ENCODE measurements at regions not wholly inside any gene's neighbourhood (a gene's known extent, or its start where the extent isn't known, plus 50 kb on each side); places are given as distances from the start of the nearest gene placed in this dataset.

DNA sequence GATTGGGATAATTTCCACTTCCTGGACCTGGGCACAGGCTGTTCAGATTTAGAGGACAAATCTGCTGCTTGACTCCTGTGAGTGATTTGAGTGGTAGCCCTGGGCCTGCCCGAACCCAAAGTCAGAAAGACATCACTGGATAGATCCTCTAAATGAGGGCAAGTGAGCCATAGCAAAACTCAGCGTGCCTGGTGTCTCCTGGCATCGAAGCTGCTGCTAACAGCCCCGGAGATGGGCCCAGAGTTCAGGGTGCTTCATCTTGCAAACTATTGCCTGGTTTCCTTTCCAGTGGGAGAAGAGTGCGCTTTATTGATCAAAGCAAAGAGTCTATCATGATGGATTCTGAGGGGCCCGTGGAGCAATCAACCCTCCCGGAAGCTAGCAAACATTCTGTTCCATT is 153.1 kb upstream of the KLHL29 start:
- Histone ChIP-seq H3K9me3 (no peaks in the 10 kb centered on the region), H3K4me2 (no peak overlapping the region), H3K27ac (no peak overlapping the region), H3K4me1 (no peaks in the 10 kb centered on the region), H3K4me3 (no peak overlapping the region)
- ATAC-seq (no peak), FAIRE-seq (no peak), DNase-seq (ENCODE audit: low read depth in 1 of 2, low spot score in 1 of 2) (no peak)
- CTCF ChIA-PET: no interaction called here
- WGBS (ENCODE audit: missing lambda C conversion rate): 37% methylated on average over 7 of the region's 7 CpGs
- TF ChIP-seq POLR2A (IDR thresholded peaks at IDR 0.05; ENCODE audit: low read length) (no peak), PHF8 (IDR thresholded peaks at IDR 0.05; ENCODE audit: borderline replicate concordance, low read depth) (no peak), NPAS2 (CRISPR knock-in tag; IDR thresholded peaks at IDR 0.05; ENCODE audit: borderline replicate concordance) (no peak), HOXB13 (CRISPR knock-in tag; IDR thresholded peaks at IDR 0.05; ENCODE audit: low read depth) (no peak), TP53 (CRISPR knock-in tag; IDR thresholded peaks at IDR 0.05) (no peak), EHF (CRISPR knock-in tag; IDR thresholded peaks at IDR 0.05) (no peak), RFX5 (IDR thresholded peaks at IDR 0.05) (no peak), NFE2L2 (conservative IDR thresholded peaks at IDR 0.05; ENCODE audit: low read length) (no peak), HDAC2 (IDR thresholded peaks at IDR 0.05) (no peak), HOXA7 (CRISPR knock-in tag; IDR thresholded peaks at IDR 0.05) (no peak), ESRRA (IDR thresholded peaks at IDR 0.05; ENCODE audit: borderline replicate concordance, low read length) (no peak), FOSB (CRISPR knock-in tag; IDR thresholded peaks at IDR 0.05) (no peak), KDM1A (IDR thresholded peaks at IDR 0.05; ENCODE audit: low read depth) (no peak)
- TF ChIP-seq, protein P1, sequence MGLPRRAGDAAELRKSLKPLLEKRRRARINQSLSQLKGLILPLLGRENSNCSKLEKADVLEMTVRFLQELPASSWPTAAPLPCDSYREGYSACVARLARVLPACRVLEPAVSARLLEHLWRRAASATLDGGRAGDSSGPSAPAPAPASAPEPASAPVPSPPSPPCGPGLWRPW (IDR thresholded peaks at IDR 0.05): no peak
- TF ChIP-seq, protein P2, sequence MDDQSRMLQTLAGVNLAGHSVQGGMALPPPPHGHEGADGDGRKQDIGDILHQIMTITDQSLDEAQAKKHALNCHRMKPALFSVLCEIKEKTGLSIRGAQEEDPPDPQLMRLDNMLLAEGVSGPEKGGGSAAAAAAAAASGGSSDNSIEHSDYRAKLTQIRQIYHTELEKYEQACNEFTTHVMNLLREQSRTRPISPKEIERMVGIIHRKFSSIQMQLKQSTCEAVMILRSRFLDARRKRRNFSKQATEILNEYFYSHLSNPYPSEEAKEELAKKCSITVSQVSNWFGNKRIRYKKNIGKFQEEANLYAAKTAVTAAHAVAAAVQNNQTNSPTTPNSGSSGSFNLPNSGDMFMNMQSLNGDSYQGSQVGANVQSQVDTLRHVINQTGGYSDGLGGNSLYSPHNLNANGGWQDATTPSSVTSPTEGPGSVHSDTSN (IDR thresholded peaks at IDR 0.05): no peak
- POLR2A ChIA-PET: no interaction called here

DNA sequence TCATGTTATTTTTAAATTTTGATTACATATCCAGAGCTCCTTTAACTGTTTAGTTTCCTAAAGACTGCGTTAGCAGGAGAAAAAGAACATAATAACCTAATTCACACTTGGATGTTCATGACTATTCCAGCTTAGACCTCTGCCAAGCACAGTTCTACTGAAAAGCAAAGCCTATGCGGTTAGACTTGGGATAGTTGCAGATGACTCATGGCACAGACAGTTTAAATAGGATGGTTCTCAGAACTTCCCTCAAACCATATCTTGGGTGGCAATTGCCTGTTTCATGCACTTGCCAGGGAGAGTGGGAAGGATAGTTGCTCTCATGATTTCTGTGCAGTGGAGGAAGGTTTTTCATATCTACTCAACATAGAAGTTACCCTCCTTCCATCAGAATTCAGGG is 149.7 kb upstream of the KLHL29 start:
- Histone ChIP-seq H3K9me3 (no peaks in the 10 kb centered on the region), H3K27ac (no peak overlapping the region), H3K4me2 (no peak overlapping the region), H3K4me1 (no peaks in the 10 kb centered on the region), H3K4me3 (no peak overlapping the region)
- no peak for FAIRE-seq
- CTCF ChIA-PET: no interaction called here
- TF ChIP-seq NFE2L2 (conservative IDR thresholded peaks at IDR 0.05; ENCODE audit: low read length) (no peak), SREBF2 (IDR thresholded peaks at IDR 0.05) (no peak), EHF (CRISPR knock-in tag; IDR thresholded peaks at IDR 0.05) (no peak), NPAS2 (CRISPR knock-in tag; IDR thresholded peaks at IDR 0.05; ENCODE audit: borderline replicate concordance) (no peak), KDM5A (IDR thresholded peaks at IDR 0.05) (no peak), FOSL2 (IDR thresholded peaks at IDR 0.05) (no peak), FOSL2 (CRISPR knock-in tag; IDR thresholded peaks at IDR 0.05) (no peak), SMC3 (IDR thresholded peaks at IDR 0.05) (no peak), CEBPB (IDR thresholded peaks at IDR 0.05) (no peak), EHMT2 (IDR thresholded peaks at IDR 0.05; ENCODE audit: low read depth) (no peak), ZNF302 (CRISPR knock-in tag; IDR thresholded peaks at IDR 0.05) (no peak)
- TF ChIP-seq, protein P3, sequence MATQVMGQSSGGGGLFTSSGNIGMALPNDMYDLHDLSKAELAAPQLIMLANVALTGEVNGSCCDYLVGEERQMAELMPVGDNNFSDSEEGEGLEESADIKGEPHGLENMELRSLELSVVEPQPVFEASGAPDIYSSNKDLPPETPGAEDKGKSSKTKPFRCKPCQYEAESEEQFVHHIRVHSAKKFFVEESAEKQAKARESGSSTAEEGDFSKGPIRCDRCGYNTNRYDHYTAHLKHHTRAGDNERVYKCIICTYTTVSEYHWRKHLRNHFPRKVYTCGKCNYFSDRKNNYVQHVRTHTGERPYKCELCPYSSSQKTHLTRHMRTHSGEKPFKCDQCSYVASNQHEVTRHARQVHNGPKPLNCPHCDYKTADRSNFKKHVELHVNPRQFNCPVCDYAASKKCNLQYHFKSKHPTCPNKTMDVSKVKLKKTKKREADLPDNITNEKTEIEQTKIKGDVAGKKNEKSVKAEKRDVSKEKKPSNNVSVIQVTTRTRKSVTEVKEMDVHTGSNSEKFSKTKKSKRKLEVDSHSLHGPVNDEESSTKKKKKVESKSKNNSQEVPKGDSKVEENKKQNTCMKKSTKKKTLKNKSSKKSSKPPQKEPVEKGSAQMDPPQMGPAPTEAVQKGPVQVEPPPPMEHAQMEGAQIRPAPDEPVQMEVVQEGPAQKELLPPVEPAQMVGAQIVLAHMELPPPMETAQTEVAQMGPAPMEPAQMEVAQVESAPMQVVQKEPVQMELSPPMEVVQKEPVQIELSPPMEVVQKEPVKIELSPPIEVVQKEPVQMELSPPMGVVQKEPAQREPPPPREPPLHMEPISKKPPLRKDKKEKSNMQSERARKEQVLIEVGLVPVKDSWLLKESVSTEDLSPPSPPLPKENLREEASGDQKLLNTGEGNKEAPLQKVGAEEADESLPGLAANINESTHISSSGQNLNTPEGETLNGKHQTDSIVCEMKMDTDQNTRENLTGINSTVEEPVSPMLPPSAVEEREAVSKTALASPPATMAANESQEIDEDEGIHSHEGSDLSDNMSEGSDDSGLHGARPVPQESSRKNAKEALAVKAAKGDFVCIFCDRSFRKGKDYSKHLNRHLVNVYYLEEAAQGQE (IDR thresholded peaks at IDR 0.05): no peak
- ATAC-seq: peak in 1 of 2 experiments; percentile 49; a peak in 1 of 6 replicates
- POLR2A ChIA-PET: no interaction called here
- no peak for DNase-seq (ENCODE audit: low read depth in 1 of 2, low spot score in 1 of 2)
- WGBS (ENCODE audit: missing lambda C conversion rate): 49% methylated on average over 2 of the region's 2 CpGs
